Esophagus muscularis mucosa (tissue), 4 donors: ENCODE measurements at regions not wholly inside any gene's neighbourhood (a gene's known extent, or its start where the extent isn't known, plus 50 kb on each side); places are given as distances from the start of the nearest gene placed in this dataset.

ENCODE experiments used
- DNase-seq: peaks from one replicate; pipeline ENCODE4 v3.0.0-alpha.2; 2017; ENCODE audit errors: extremely low spot score
- H3K27ac ChIP-seq, 4 donors: fragments of 200-600 bp; sonication (generic); replicated peaks in 1 of 4; 1 replicate in 3 of 4; 2 replicates in 1 of 4; pipeline ENCODE4 v1.5.1; 2016 to 2019; ENCODE audit warnings: mild to moderate bottlenecking in 1 of 4
- H3K27me3 ChIP-seq, 4 donors: fragments of 200-600 bp; sonication (generic); one replicate each; pipeline versions ENCODE4 v1.5.1 to v1.6.0; 2016 to 2019
- H3K36me3 ChIP-seq, 4 donors: fragments of 200-600 bp; sonication (generic); one replicate each; pipeline ENCODE4 v1.5.1; 2016 to 2019
- H3K4me1 ChIP-seq, 4 donors: fragments of 200-600 bp; sonication (generic); one replicate each; pipeline ENCODE4 v1.5.1; 2016 to 2019
- H3K4me3 ChIP-seq, 4 donors: fragments of 200-600 bp; sonication (generic); 1 replicate in 2 of 4; 2 replicates in 2 of 4; pipeline ENCODE4 v1.5.1; 2016 to 2019; ENCODE audit warnings: mild to moderate bottlenecking in 4 of 4, moderate library complexity in 1 of 4
- H3K9me3 ChIP-seq, 4 donors: fragments of 200-600 bp; sonication (generic); 1 replicate in 3 of 4; 2 replicates in 1 of 4; pipeline ENCODE4 v1.5.1; 2016 to 2019
- CTCF ChIP-seq, 3 experiments: fragments of 200-600 bp in 2 of 3; fragments of 450-650 bp in 1 of 3; sonication (generic) in 2 of 3; IDR thresholded peaks; one replicate each; pipeline ENCODE4 v1.5.1; 2017 to 2019; ENCODE audit warnings: antibody characterized with exemption in 3 of 3, mild to moderate bottlenecking in 2 of 3, moderate library complexity in 1 of 3
- EP300 ChIP-seq: sonication (generic); formaldehyde crosslinking; IDR thresholded peaks from one replicate; pipeline ENCODE4 v1.6.1; 2017; ENCODE audit warnings: antibody characterized with exemption
- POLR2A ChIP-seq: fragments of 450-650 bp; IDR thresholded peaks from one replicate; pipeline ENCODE4 v1.6.1; 2017; ENCODE audit warnings: antibody characterized with exemption, moderate library complexity, mild to moderate bottlenecking, low read depth
- POLR2AphosphoS5 ChIP-seq, 2 donors: sonication (generic); formaldehyde crosslinking; IDR thresholded peaks; one replicate each; pipeline ENCODE4 v1.6.1; 2017; ENCODE audit warnings: antibody characterized with exemption in 2 of 2
- WGBS: methylation state at CpG from one replicate; pipeline ENCODE4 v1.1.5; 2018; 5-methylcytosine and 5-hydroxymethylcytosine counted together
- intact Hi-C: fragments of 100-400 bp; cut with DNase I; formaldehyde crosslinking; loops from one replicate; pipeline ENCODE4 v1.15.1; 2023

GRCh38 chr11:43545610-43546009 lies 134.9 kb upstream of the HSD17B12 start:
- no peaks in the 10 kb centered on the region for H3K36me3 ChIP-seq
- H3K4me1 ChIP-seq = peaks cover 0 to 15% (median 13%) of the 10 kb centered on the region in 4 donors
- DNase-seq = no peak
- H3K4me3 ChIP-seq = no peak overlapping the region
- TF ChIP-seq POLR2AphosphoS5 (IDR thresholded peaks at IDR 0.05) (no peak), POLR2A (no peak), CTCF (IDR thresholded peaks at IDR 0.05) (no peak), EP300 (no peak)
- no peak overlapping the region for H3K27ac ChIP-seq
- intact Hi-C loops = no loop called here
- 86% methylated on average over 1 of the region's 1 CpG for WGBS
- no peaks in the 10 kb centered on the region for H3K9me3 ChIP-seq
- peaks cover 0 to 28% (median 8%) of the 10 kb centered on the region in 4 donors for H3K27me3 ChIP-seq

- 38% methylated on average over 26 of the region's 27 CpGs for WGBS
- no peaks in the 10 kb centered on the region for H3K36me3 ChIP-seq
- H3K4me3 ChIP-seq = peak overlapping the region; percentile 44 to 55 (median 45)
- no peak for DNase-seq
- intact Hi-C loops = no loop called here
- no peak overlapping the region for H3K27ac ChIP-seq
- peaks cover 0 to 31% (median 8%) of the 10 kb centered on the region in 4 donors for H3K27me3 ChIP-seq
- H3K9me3 ChIP-seq = no peaks in the 10 kb centered on the region
- TF ChIP-seq CTCF (IDR thresholded peaks at IDR 0.05) (no peak), POLR2A (no peak), EP300 (no peak), POLR2AphosphoS5 (IDR thresholded peaks at IDR 0.05) (no peak)
- peaks cover 0 to 15% (median 13%) of the 10 kb centered on the region in 4 donors for H3K4me1 ChIP-seq
Observed at GRCh38 chr11:43546561-43547429, 133.7 kb upstream of the HSD17B12 start.

- no peak for TF ChIP-seq EP300
- TF ChIP-seq CTCF (IDR thresholded peaks at IDR 0.05) = no peak
- no peak for TF ChIP-seq POLR2AphosphoS5 (IDR thresholded peaks at IDR 0.05)
- H3K9me3 ChIP-seq = no peaks in the 10 kb centered on the region
- WGBS = 1% methylated on average over 12 of the region's 33 CpGs
- peak overlapping the region; percentile 44 to 55 (median 45) for H3K4me3 ChIP-seq
- no peak for DNase-seq
- intact Hi-C loops = no loop called here
- no peaks in the 10 kb centered on the region for H3K36me3 ChIP-seq
- H3K27ac ChIP-seq = no peak overlapping the region
- peaks cover 0 to 15% (median 13%) of the 10 kb centered on the region in 4 donors for H3K4me1 ChIP-seq
- H3K27me3 ChIP-seq = peaks cover 0 to 36% (median 8%) of the 10 kb centered on the region in 4 donors
Observed at GRCh38 chr11:43547430-43547831, 133.1 kb upstream of the HSD17B12 start.

GRCh38 chr11:43547889-43548381 lies 132.6 kb upstream of the HSD17B12 start:
- WGBS = 82% methylated on average over 8 of the region's 51 CpGs
- Histone ChIP-seq H3K36me3 (no peaks in the 10 kb centered on the region), H3K4me3 (peak overlapping the region; percentile 44 to 55 (median 45)), H3K27ac (no peak overlapping the region), H3K4me1 (peaks cover 0 to 15% (median 13%) of the 10 kb centered on the region in 4 donors), H3K27me3 (peaks cover 0 to 41% (median 8%) of the 10 kb centered on the region in 4 donors), H3K9me3 (no peaks in the 10 kb centered on the region)
- peak in 1 of 2 donors; percentile 15 for TF ChIP-seq POLR2AphosphoS5 (IDR thresholded peaks at IDR 0.05)
- TF ChIP-seq CTCF (IDR thresholded peaks at IDR 0.05) = no peak
- no peak for TF ChIP-seq POLR2A
- TF ChIP-seq EP300 = no peak
- intact Hi-C loops = no loop called here
- no peak for DNase-seq
